ENCODE measurements at regions not wholly inside any gene's neighbourhood (a gene's known extent, or its start where the extent isn't known, plus 50 kb on each side); places are given as distances from the start of the nearest gene placed in this dataset.

GRCh38 chr14:55948399-55948798 is 169.8 kb upstream of the PELI2 start:
- DNase-seq: no peak

GRCh38 chr14:55949708-55950107 is 168.5 kb upstream of the PELI2 start:
- DNase-seq: no peak

GRCh38 chr14:55950135-55950534 is 168.1 kb upstream of the PELI2 start:
- DNase-seq: no peak

- no peak for DNase-seq
Observed at GRCh38 chr14:55951341-55952206, 166.6 kb upstream of the PELI2 start.

- DNase-seq: no peak
Observed at GRCh38 chr14:55954108-55954507, 164.1 kb upstream of the PELI2 start.

GRCh38 chr14:55955175-55955574 is 163.0 kb upstream of the PELI2 start:
- no peak for DNase-seq

GRCh38 chr14:55957950-55958349 is 160.3 kb upstream of the PELI2 start:
- no peak for DNase-seq

GRCh38 chr14:55963295-55963694 is 154.9 kb upstream of the PELI2 start:
- no peak for DNase-seq

GRCh38 chr14:55964091-55964490 is 154.1 kb upstream of the PELI2 start:
- DNase-seq: no peak

GRCh38 chr14:55964821-55965220 is 153.4 kb upstream of the PELI2 start:
- no peak for DNase-seq

- no peak for DNase-seq
Observed at GRCh38 chr14:55965851-55966250, 152.4 kb upstream of the PELI2 start.

- DNase-seq: no peak
Observed at GRCh38 chr14:55968741-55969140, 149.5 kb upstream of the PELI2 start.

GRCh38 chr14:55973285-55973800 is 144.9 kb upstream of the PELI2 start:
- DNase-seq: no peak

GRCh38 chr14:55973911-55974630 is 144.1 kb upstream of the PELI2 start:
- no peak for DNase-seq

GRCh38 chr14:55975281-55975910 is 142.8 kb upstream of the PELI2 start:
- no peak for DNase-seq

- no peak for DNase-seq
Observed at GRCh38 chr14:55976219-55976618, 142.0 kb upstream of the PELI2 start.

GRCh38 chr14:55976655-55977054 is 141.6 kb upstream of the PELI2 start:
- DNase-seq: no peak

- no peak for DNase-seq
Observed at GRCh38 chr14:55977392-55978150, 140.6 kb upstream of the PELI2 start.

- DNase-seq: no peak
Observed at GRCh38 chr14:55979096-55979495, 139.1 kb upstream of the PELI2 start.

GRCh38 chr14:55979781-55980180 is 138.4 kb upstream of the PELI2 start:
- DNase-seq: no peak

- no peak for DNase-seq
Observed at GRCh38 chr14:55980970-55981369, 137.2 kb upstream of the PELI2 start.

GRCh38 chr14:55986069-55986468 is 132.1 kb upstream of the PELI2 start:
- DNase-seq: no peak

GRCh38 chr14:56000846-56001245 is 117.4 kb upstream of the PELI2 start:
- DNase-seq: no peak

Data from bone marrow (tissue), 2 donors.